Caco-2 (cell line): ENCODE measurements at regions not wholly inside any gene's neighbourhood (a gene's known extent, or its start where the extent isn't known, plus 50 kb on each side); places are given as distances from the start of the nearest gene placed in this dataset.

Experiments used
- BruUV-seq: library from RNA; stranded (reverse); fragments of 400-500 nt; replicated peaks from 2 replicates; lab custom pipeline; 2021; lab: Mats Ljungman, UMichigan
- CTCF ChIA-PET: fragments of 300-600 bp; sonication (Branson Sonifier 250); formaldehyde crosslinking; loops from one replicate; lab custom pipeline; 2022; ENCODE audit warnings: antibody characterized with exemption; lab: Charles Lee
- POLR2A ChIA-PET: fragments of 300-600 bp; sonication (Branson Sonifier 250); formaldehyde crosslinking; loops from one replicate; lab custom pipeline; 2022; ENCODE audit warnings: antibody characterized with exemption; lab: Charles Lee
- DNase-seq, 2 experiments: peaks; one replicate each; pipeline versions ENCODE4 v3.0.0 to v3.0.0-alpha.2; 2020 to 2022
- H3K27me3 ChIP-seq: replicated peaks from 2 replicates; pipeline ENCODE4 v1.6.0; 2011; ENCODE audit warnings: low read length; ENCODE audit not compliant: control insufficient read depth, insufficient read depth
- H3K36me3 ChIP-seq: 2 replicates; pipeline ENCODE4 v1.5.1; 2011; ENCODE audit warnings: low read length; ENCODE audit not compliant: control insufficient read depth, insufficient read depth
- H3K4me1 ChIP-seq: fragments of 250-450 bp; sonication (Bioruptor Pico); 2 replicates; pipeline ENCODE4 v1.5.1; 2020; ENCODE audit warnings: mild to moderate bottlenecking
- H3K4me3 ChIP-seq: 2 replicates; pipeline ENCODE4 v1.5.1; 2011; ENCODE audit warnings: low read depth, mild to moderate bottlenecking, control low read depth, low read length
- H3K9me3 ChIP-seq: fragments of 250-450 bp; sonication (Bioruptor Pico); 2 replicates; pipeline ENCODE4 v1.5.1; 2020; ENCODE audit warnings: mild to moderate bottlenecking, moderate library complexity
- H3K27ac Mint-ChIP-seq: one replicate; pipeline ENCODE4 v1.8.0; 2022; ENCODE audit warnings: mixed read lengths; ENCODE audit not compliant: unreplicated experiment
- H3K27me3 Mint-ChIP-seq: one replicate; pipeline ENCODE4 v1.8.0; 2022; ENCODE audit warnings: mixed read lengths; ENCODE audit not compliant: insufficient read depth, unreplicated experiment
- H3K36me3 Mint-ChIP-seq: one replicate; pipeline ENCODE4 v1.8.0; 2022; ENCODE audit warnings: mild to moderate bottlenecking, mixed read lengths; ENCODE audit not compliant: insufficient read depth, unreplicated experiment
- H3K4me1 Mint-ChIP-seq: one replicate; pipeline ENCODE4 v1.8.0; 2022; ENCODE audit warnings: low read depth, mixed read lengths; ENCODE audit not compliant: unreplicated experiment
- H3K4me3 Mint-ChIP-seq: one replicate; pipeline ENCODE4 v1.8.0; 2022; ENCODE audit warnings: mild to moderate bottlenecking, moderate library complexity, mixed read lengths; ENCODE audit not compliant: unreplicated experiment
- H3K9me3 Mint-ChIP-seq: one replicate; pipeline ENCODE4 v1.8.0; 2022; ENCODE audit warnings: mixed read lengths; ENCODE audit not compliant: unreplicated experiment
- CTCF ChIP-seq, 2 experiments: fragments of 200-600 bp in 1 of 2; IDR thresholded peaks; 1 replicate in 1 of 2; 2 replicates in 1 of 2; pipeline versions ENCODE4 v1.5.1 to v1.8.0; 2011 to 2022; ENCODE audit warnings: antibody characterized with exemption in 1 of 2, control low read depth in 1 of 2, inconsistent platforms in 1 of 2, low read depth in 1 of 2, low read length in 1 of 2, mild to moderate bottlenecking in 1 of 2, moderate library complexity in 1 of 2; ENCODE audit not compliant: insufficient read depth in 1 of 2, severe bottlenecking in 1 of 2, unreplicated experiment in 1 of 2
- intact Hi-C: fragments of 100-400 bp; cut with micrococcal nuclease; formaldehyde crosslinking; loops from one replicate; pipeline ENCODE4 v1.10.0; 2022; ENCODE audit not compliant: unreplicated experiment

DNA sequence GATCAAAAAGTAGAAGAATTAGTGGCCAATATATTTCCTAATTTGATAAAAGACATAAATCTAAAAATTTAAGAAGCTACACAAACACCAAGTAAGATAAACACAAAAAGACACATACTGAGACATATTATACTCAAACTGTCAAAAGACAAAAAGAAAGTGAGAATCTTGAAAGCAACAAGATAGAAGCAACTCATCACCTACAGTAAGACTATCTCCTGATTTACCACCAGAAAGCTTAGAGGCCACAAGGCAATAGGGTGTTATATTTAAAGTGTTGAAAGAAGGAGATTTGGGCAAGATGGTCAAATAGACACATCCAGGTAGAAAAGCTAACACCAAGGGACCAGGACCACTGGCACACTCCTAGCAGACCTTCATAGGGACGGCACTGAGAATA is 79.4 kb downstream of the ITM2A start:
- H3K4me1 Mint-ChIP-seq, result no peaks in the 10 kb centered on the region
- no peak overlapping the region for H3K4me3 Mint-ChIP-seq
- intact Hi-C loops, result no loop called here
- no peak overlapping the region for H3K27ac Mint-ChIP-seq
- no peak overlapping the region for H3K4me3 ChIP-seq
- no peaks in the 10 kb centered on the region for H3K4me1 ChIP-seq
- no peaks in the 10 kb centered on the region for H3K9me3 Mint-ChIP-seq
- no TSS peak for BruUV-seq
- CTCF ChIA-PET, result no interaction called here
- DNase-seq, result no peak
- no peaks in the 10 kb centered on the region for H3K36me3 Mint-ChIP-seq
- no peaks in the 10 kb centered on the region for H3K27me3 ChIP-seq
- TF ChIP-seq CTCF (IDR thresholded peaks at IDR 0.05; ENCODE audit: insufficient read depth in 1 of 2, low read depth in 1 of 2, low read length in 1 of 2, severe bottlenecking in 1 of 2, unreplicated experiment in 1 of 2), result no peak
- no peaks in the 10 kb centered on the region for H3K36me3 ChIP-seq
- no peaks in the 10 kb centered on the region for H3K27me3 Mint-ChIP-seq
- POLR2A ChIA-PET, result no interaction called here
- no peaks in the 10 kb centered on the region for H3K9me3 ChIP-seq

GRCh38 chrX:79281775-79282174 is 85.4 kb downstream of the ITM2A start:
- no TSS peak for BruUV-seq
- no peaks in the 10 kb centered on the region for H3K4me1 Mint-ChIP-seq
- DNase-seq, result no peak
- H3K27me3 Mint-ChIP-seq, result no peaks in the 10 kb centered on the region
- H3K27me3 ChIP-seq, result no peaks in the 10 kb centered on the region
- no peaks in the 10 kb centered on the region for H3K36me3 ChIP-seq
- H3K9me3 Mint-ChIP-seq, result peaks cover 9% of the 10 kb centered on the region
- H3K36me3 Mint-ChIP-seq, result no peaks in the 10 kb centered on the region
- ChIA-PET POLR2A (no interaction called here), CTCF (no interaction called here)
- H3K4me3 Mint-ChIP-seq, result no peak overlapping the region
- no peak for TF ChIP-seq CTCF (IDR thresholded peaks at IDR 0.05; ENCODE audit: insufficient read depth in 1 of 2, low read depth in 1 of 2, low read length in 1 of 2, severe bottlenecking in 1 of 2, unreplicated experiment in 1 of 2)
- no peak overlapping the region for H3K4me3 ChIP-seq
- no peaks in the 10 kb centered on the region for H3K4me1 ChIP-seq
- intact Hi-C loops, result no loop called here
- no peaks in the 10 kb centered on the region for H3K9me3 ChIP-seq
- no peak overlapping the region for H3K27ac Mint-ChIP-seq

- Histone ChIP-seq H3K27me3 (no peaks in the 10 kb centered on the region), H3K36me3 (no peaks in the 10 kb centered on the region), H3K4me1 (no peaks in the 10 kb centered on the region), H3K9me3 (no peaks in the 10 kb centered on the region), H3K4me3 (no peak overlapping the region)
- H3K27ac Mint-ChIP-seq, result no peak overlapping the region
- no TSS peak for BruUV-seq
- no peaks in the 10 kb centered on the region for H3K27me3 Mint-ChIP-seq
- ChIA-PET POLR2A (no interaction called here), CTCF (no interaction called here)
- H3K4me1 Mint-ChIP-seq, result no peaks in the 10 kb centered on the region
- intact Hi-C loops, result no loop called here
- DNase-seq, result peak in 1 of 2 experiments; percentile 3
- H3K9me3 Mint-ChIP-seq, result no peaks in the 10 kb centered on the region
- H3K36me3 Mint-ChIP-seq, result no peaks in the 10 kb centered on the region
- H3K4me3 Mint-ChIP-seq, result no peak overlapping the region
- TF ChIP-seq CTCF (IDR thresholded peaks at IDR 0.05; ENCODE audit: insufficient read depth in 1 of 2, low read depth in 1 of 2, low read length in 1 of 2, severe bottlenecking in 1 of 2, unreplicated experiment in 1 of 2), result no peak
Measured at GRCh38 chrX:79270401-79270800, 96.7 kb downstream of the ITM2A start.
